ENCODE measurements at regions not wholly inside any gene's neighbourhood (a gene's known extent, or its start where the extent isn't known, plus 50 kb on each side); places are given as distances from the start of the nearest gene placed in this dataset.
"Not testable (repeated sequence)": the region's sequence is repeated elsewhere in the genome, so short reads cannot be mapped to it uniquely, and the experiment has no call there.

- no peak for DNase-seq
Measured at GRCh38 chr11:115984228-115984627, 480.0 kb upstream of the CADM1 start.

GRCh38 chr11:115982666-115983065, 478.5 kb upstream of the CADM1 start:
- no peak for DNase-seq

- DNase-seq: no peak
Measured at GRCh38 chr11:115981814-115982471, 477.7 kb upstream of the CADM1 start.

GRCh38 chr11:115981104-115981481, 476.9 kb upstream of the CADM1 start:
- DNase-seq: no peak

- DNase-seq: no peak
Measured at GRCh38 chr11:115980337-115981103, 476.3 kb upstream of the CADM1 start.

GRCh38 chr11:115974703-115975102, 470.5 kb upstream of the CADM1 start:
- DNase-seq: no peak

GRCh38 chr11:115967203-115967602, 463.0 kb upstream of the CADM1 start:
- not testable (repeated sequence) for DNase-seq

GRCh38 chr11:115965767-115966504, 461.7 kb upstream of the CADM1 start:
- DNase-seq: no peak

- DNase-seq: no peak
Measured at GRCh38 chr11:115964091-115964490, 459.9 kb upstream of the CADM1 start.

GRCh38 chr11:115963156-115963555, 458.9 kb upstream of the CADM1 start:
- no peak for DNase-seq

GRCh38 chr11:115961159-115962003, 457.2 kb upstream of the CADM1 start:
- peak; percentile 29 for DNase-seq

GRCh38 chr11:115959081-115959486, 454.9 kb upstream of the CADM1 start:
- DNase-seq: no peak

GRCh38 chr11:115958089-115959000, 454.1 kb upstream of the CADM1 start:
- DNase-seq: no peak

- no peak for DNase-seq
Measured at GRCh38 chr11:115955803-115956202, 451.6 kb upstream of the CADM1 start.

- no peak for DNase-seq
Measured at GRCh38 chr11:115950660-115951059, 446.4 kb upstream of the CADM1 start.

- no peak for DNase-seq
Measured at GRCh38 chr11:115944596-115944995, 440.4 kb upstream of the CADM1 start.

- DNase-seq: no peak
Measured at GRCh38 chr11:115942011-115942410, 437.8 kb upstream of the CADM1 start.

GRCh38 chr11:115941481-115941993, 437.3 kb upstream of the CADM1 start:
- no peak for DNase-seq

GRCh38 chr11:115941044-115941443, 436.8 kb upstream of the CADM1 start:
- no peak for DNase-seq

- DNase-seq: peak; percentile 96
Measured at GRCh38 chr11:115939731-115940421, 435.7 kb upstream of the CADM1 start.
